ENCODE measurements at regions not wholly inside any gene's neighbourhood (a gene's known extent, or its start where the extent isn't known, plus 50 kb on each side); places are given as distances from the start of the nearest gene placed in this dataset.
A peak's percentile ranks its signal among the peaks of the same experiment; 100 is the strongest.

DNA sequence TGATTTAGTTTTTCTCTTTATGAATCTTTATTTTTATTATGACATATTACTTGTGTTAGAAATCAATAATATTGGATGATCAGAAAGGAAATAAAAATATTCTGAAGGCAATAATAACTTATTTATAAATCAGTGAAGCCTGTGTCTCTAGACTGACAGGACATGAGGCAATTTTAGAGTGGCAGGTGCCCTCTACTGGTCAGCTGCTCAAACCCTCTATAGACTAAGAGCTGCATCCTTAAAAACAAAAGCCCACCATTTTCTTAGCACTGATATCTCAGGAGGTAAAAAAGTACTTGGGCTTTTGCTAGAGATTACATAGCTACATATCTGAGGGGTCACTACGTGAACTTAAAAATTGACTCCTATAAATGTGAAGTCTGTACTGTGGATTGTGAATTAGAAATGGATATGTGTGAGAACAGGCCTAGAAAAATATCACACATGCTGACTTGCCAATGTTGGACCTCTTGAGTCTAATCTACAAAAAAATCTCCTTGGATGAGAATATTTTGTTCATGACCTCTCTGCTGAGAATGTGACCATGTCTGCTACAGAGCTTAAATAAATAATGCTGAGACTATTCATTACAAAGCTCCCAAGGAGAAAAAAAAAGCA is 597.9 kb upstream of the ADAMTS5 start:
- WGBS, 2 experiments (ENCODE audit: low coverage in 1 of 2, low lambda C conversion rate in 2 of 2, missing lambda C conversion rate in 2 of 2), result 79 to 81% methylated on average over 1 of the region's 1 CpG
- Histone ChIP-seq H3F3A (ENCODE audit: insufficient read depth) (peaks cover 21% of the 10 kb centered on the region), H3K27ac (peak overlapping the region; percentile 3; the same call in 1 of the 2 replicates), H3K9me2 (ENCODE audit: insufficient read depth) (no peaks in the 10 kb centered on the region), H3K9me3 (ENCODE audit: low read depth) (no peaks in the 10 kb centered on the region), H4K20me1 (ENCODE audit: insufficient read depth) (no peaks in the 10 kb centered on the region), H3K9ac (no peak overlapping the region), H3K4me1 (ENCODE audit: insufficient read depth) (peaks cover 28% of the 10 kb centered on the region), H3K36me3 (ENCODE audit: low read depth) (no peaks in the 10 kb centered on the region), H2AFZ (peak overlapping the region; percentile 36), H3K4me3 (no peak overlapping the region), H3K79me2 (ENCODE audit: insufficient read depth) (no peaks in the 10 kb centered on the region), H3K4me2 (ENCODE audit: unreplicated experiment) (no peak overlapping the region), H3K27me3 (replicated peaks; ENCODE audit: insufficient read depth) (no peaks in the 10 kb centered on the region)
- in situ Hi-C loops (cut with MboI), result no loop called here
- TF ChIP-seq EZH2phosphoT487 (IDR thresholded peaks at IDR 0.05; ENCODE audit: insufficient read depth, low read depth) (no peak), EZH2 (IDR thresholded peaks at IDR 0.05; ENCODE audit: insufficient read depth, poor library complexity, severe bottlenecking) (no peak)
- DNase-seq, result peak; percentile 55

DNA sequence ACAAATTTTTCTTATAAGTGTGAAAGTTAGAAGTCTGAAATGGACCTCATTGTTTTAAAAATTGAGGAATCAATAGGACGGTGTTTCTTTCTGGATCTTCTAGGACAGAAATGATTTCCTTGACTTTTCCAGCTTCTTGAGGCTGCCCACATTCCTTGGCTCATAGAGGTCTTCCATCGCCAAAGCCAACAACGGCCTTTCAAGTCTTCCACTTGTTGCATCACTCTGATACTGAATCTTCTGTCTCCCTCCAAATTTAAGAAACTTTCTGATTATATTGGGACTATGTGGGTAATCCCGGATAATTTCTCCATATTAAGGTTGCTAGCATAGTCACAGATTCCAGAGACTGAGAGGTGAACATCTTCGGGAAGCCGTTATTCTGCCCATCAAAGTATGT is 595.4 kb upstream of the ADAMTS5 start:
- H3K9me2 ChIP-seq (ENCODE audit: insufficient read depth), result no peaks in the 10 kb centered on the region
- 70 to 71% methylated on average over 6 of the region's 6 CpGs for WGBS, 2 experiments (ENCODE audit: low coverage in 1 of 2, low lambda C conversion rate in 2 of 2, missing lambda C conversion rate in 2 of 2)
- in situ Hi-C loops (cut with MboI), result no loop called here

DNA sequence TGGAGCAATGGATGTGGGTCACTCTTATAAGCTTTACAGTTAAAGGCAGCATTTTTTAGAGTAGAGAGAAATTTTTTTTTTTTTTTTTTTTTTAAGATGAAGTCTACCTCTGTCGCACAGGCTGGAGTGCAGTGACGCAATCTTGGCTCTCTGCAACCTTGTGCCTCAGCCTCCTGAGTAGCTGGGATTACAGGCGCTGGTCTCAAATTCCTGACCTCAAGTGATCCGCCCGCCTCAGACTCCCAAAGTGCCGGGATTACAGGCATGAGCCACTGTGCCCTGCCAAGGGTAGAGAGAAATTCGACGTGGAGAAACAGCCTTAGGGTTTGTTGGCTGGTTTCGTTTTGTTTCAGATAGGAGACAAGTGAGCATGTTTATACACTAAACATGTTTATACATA is 594.2 kb upstream of the ADAMTS5 start:
- in situ Hi-C loops (cut with MboI), result no loop called here
- Histone ChIP-seq H3K9ac (no peak overlapping the region), H3K4me1 (ENCODE audit: insufficient read depth) (peaks cover 11% of the 10 kb centered on the region), H3K9me2 (ENCODE audit: insufficient read depth) (no peaks in the 10 kb centered on the region), H3K4me3 (no peak overlapping the region), H3K79me2 (ENCODE audit: insufficient read depth) (no peaks in the 10 kb centered on the region), H3K27me3 (replicated peaks; ENCODE audit: insufficient read depth) (no peaks in the 10 kb centered on the region), H3K4me2 (ENCODE audit: unreplicated experiment) (no peak overlapping the region), H4K20me1 (ENCODE audit: insufficient read depth) (no peaks in the 10 kb centered on the region), H3K27ac (no peak overlapping the region), H3K36me3 (ENCODE audit: low read depth) (no peaks in the 10 kb centered on the region), H2AFZ (no peak overlapping the region), H3F3A (ENCODE audit: insufficient read depth) (0 out of 2 replicates have a peak, but pooled peaks cover 9% of the 10 kb centered on the region), H3K9me3 (ENCODE audit: low read depth) (no peaks in the 10 kb centered on the region)
- no peak for DNase-seq
- WGBS, 2 experiments (ENCODE audit: low coverage in 1 of 2, low lambda C conversion rate in 2 of 2, missing lambda C conversion rate in 2 of 2), result 94 to 97% methylated on average over 9 of the region's 9 CpGs
- TF ChIP-seq EZH2phosphoT487 (IDR thresholded peaks at IDR 0.05; ENCODE audit: insufficient read depth, low read depth), result no peak

More for the DNA sequence above, 595.4 kb upstream of the ADAMTS5 start:
- Histone ChIP-seq H3K27me3 (replicated peaks; ENCODE audit: insufficient read depth) (no peaks in the 10 kb centered on the region), H3K4me3 (no peak overlapping the region), H3K4me2 (ENCODE audit: unreplicated experiment) (no peak overlapping the region), H2AFZ (no peak overlapping the region), H3K9me3 (ENCODE audit: low read depth) (no peaks in the 10 kb centered on the region), H4K20me1 (ENCODE audit: insufficient read depth) (no peaks in the 10 kb centered on the region), H3K36me3 (ENCODE audit: low read depth) (no peaks in the 10 kb centered on the region), H3K9ac (no peak overlapping the region), H3K4me1 (ENCODE audit: insufficient read depth) (peaks cover 12% of the 10 kb centered on the region), H3K27ac (no peak overlapping the region), H3K79me2 (ENCODE audit: insufficient read depth) (no peaks in the 10 kb centered on the region), H3F3A (ENCODE audit: insufficient read depth) (0 out of 2 replicates have a peak, but pooled peaks cover 9% of the 10 kb centered on the region)
- DNase-seq, result no peak
- TF ChIP-seq EZH2phosphoT487 (IDR thresholded peaks at IDR 0.05; ENCODE audit: insufficient read depth, low read depth) (no peak), EZH2 (IDR thresholded peaks at IDR 0.05; ENCODE audit: insufficient read depth, poor library complexity, severe bottlenecking) (no peak)

DNA sequence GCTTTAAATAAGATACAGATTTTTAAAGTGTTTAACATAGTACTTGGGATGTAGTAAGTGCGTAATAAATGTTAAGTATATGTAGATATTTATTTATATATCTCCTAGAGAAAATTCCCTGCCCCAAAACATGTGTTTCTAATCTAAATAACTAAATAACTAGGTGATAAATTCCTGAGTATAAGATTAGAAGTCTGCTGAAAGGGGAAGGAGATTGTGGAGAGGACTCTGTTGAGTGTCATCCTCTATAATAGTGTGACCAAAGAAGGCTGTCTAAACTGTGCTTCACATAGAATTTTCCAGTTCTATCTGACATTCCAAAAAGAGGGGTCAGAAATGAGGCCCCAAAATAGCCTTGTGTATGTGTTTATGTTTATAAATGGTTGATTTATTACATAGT is 590.5 kb upstream of the ADAMTS5 start:
- DNase-seq, result peak; percentile 7
- in situ Hi-C loops (cut with MboI), result no loop called here

More for the DNA sequence above, 590.5 kb upstream of the ADAMTS5 start:
- H3K4me3 ChIP-seq, result no peak overlapping the region
- H3K79me2 ChIP-seq (ENCODE audit: insufficient read depth), result no peaks in the 10 kb centered on the region
- no peak overlapping the region for H3K27ac ChIP-seq
- no peaks in the 10 kb centered on the region for H4K20me1 ChIP-seq (ENCODE audit: insufficient read depth)
- no peaks in the 10 kb centered on the region for H3F3A ChIP-seq (ENCODE audit: insufficient read depth)
- 100% methylated on average over 1 of the region's 1 CpG for WGBS, 2 experiments (ENCODE audit: low coverage in 1 of 2, low lambda C conversion rate in 2 of 2, missing lambda C conversion rate in 2 of 2)
- no peaks in the 10 kb centered on the region for H3K36me3 ChIP-seq (ENCODE audit: low read depth)
- no peaks in the 10 kb centered on the region for H3K9me3 ChIP-seq (ENCODE audit: low read depth)
- H3K4me2 ChIP-seq (ENCODE audit: unreplicated experiment), result no peak overlapping the region
- no peak for TF ChIP-seq EZH2 (IDR thresholded peaks at IDR 0.05; ENCODE audit: insufficient read depth, poor library complexity, severe bottlenecking)
- TF ChIP-seq EZH2phosphoT487 (IDR thresholded peaks at IDR 0.05; ENCODE audit: insufficient read depth, low read depth), result no peak
- no peak overlapping the region for H3K9ac ChIP-seq
- no peak overlapping the region for H2AFZ ChIP-seq
- H3K27me3 ChIP-seq (replicated peaks; ENCODE audit: insufficient read depth), result no peaks in the 10 kb centered on the region
- H3K4me1 ChIP-seq (ENCODE audit: insufficient read depth), result no peaks in the 10 kb centered on the region
- H3K9me2 ChIP-seq (ENCODE audit: insufficient read depth), result no peaks in the 10 kb centered on the region

Measured in GM23248 (cell line).